ENCODE measurements at regions not wholly inside any gene's neighbourhood (a gene's known extent, or its start where the extent isn't known, plus 50 kb on each side); places are given as distances from the start of the nearest gene placed in this dataset.

DNA sequence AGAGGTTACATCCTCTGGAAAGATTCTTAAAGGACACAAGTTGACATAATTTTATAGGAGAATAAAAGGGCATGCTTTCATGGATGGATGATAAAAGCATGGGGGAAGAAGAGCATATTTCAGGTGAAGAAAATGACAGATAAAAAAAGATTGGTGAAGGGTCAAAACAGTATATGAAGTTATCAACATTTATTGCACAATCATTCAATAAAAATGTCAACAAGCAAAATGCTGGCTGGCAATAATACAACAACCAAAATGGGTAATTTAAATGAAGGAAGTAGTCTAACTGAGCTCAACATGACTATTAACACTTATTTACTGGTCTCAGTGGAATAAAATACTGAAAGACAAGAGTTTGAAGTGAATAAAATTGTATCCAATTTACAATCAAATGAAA lies 696.7 kb downstream of the SQOR start:
- TF ChIP-seq CTCF (conservative IDR thresholded peaks at IDR 0.05; ENCODE audit: low read depth, low read length) (no peak), POLR2A (IDR thresholded peaks at IDR 0.05; ENCODE audit: low read depth, low read length) (no peak), RAD21 (IDR thresholded peaks at IDR 0.05; ENCODE audit: low read length) (no peak), MAFK (IDR thresholded peaks at IDR 0.05; ENCODE audit: low read depth, low read length) (no peak), MXI1 (IDR thresholded peaks at IDR 0.05; ENCODE audit: borderline replicate concordance, low read depth, low read length) (no peak), CEBPB (IDR thresholded peaks at IDR 0.05; ENCODE audit: low read depth, low read length) (peak; percentile 69), BHLHE40 (IDR thresholded peaks at IDR 0.05; ENCODE audit: low read depth, low read length) (no peak), SMC3 (IDR thresholded peaks at IDR 0.05; ENCODE audit: low read depth, low read length) (no peak), RFX5 (IDR thresholded peaks at IDR 0.05; ENCODE audit: low read depth, low read length) (no peak)

Measured in IMR-90 (cell line).